Mesenchymal stem cell (in vitro differentiated cells and primary cell): ENCODE measurements at regions not wholly inside any gene's neighbourhood (a gene's known extent, or its start where the extent isn't known, plus 50 kb on each side); places are given as distances from the start of the nearest gene placed in this dataset.
A peak's percentile ranks its signal among the peaks of the same experiment; 100 is the strongest.

ENCODE experiments used
- DNase-seq: peaks from one replicate; pipeline ENCODE4 v3.0.0-alpha.2; 2013
- H2AFZ ChIP-seq: one replicate; pipeline ENCODE4 v1.6.1; 2013; ENCODE audit warnings: low read depth, mild to moderate bottlenecking, control low read depth, inconsistent platforms, low read length, moderate library complexity
- H2AK5ac ChIP-seq: 2 replicates; pipeline ENCODE4 v1.6.1; 2013; ENCODE audit warnings: low read length, moderate library complexity, mild to moderate bottlenecking, inconsistent platforms; ENCODE audit not compliant: severe bottlenecking
- H2BK120ac ChIP-seq: one replicate; pipeline ENCODE4 v1.6.1; 2013; ENCODE audit warnings: low read depth, mild to moderate bottlenecking, inconsistent platforms, low read length, moderate library complexity
- H2BK12ac ChIP-seq, 2 experiments: one replicate each; pipeline ENCODE4 v1.6.1; 2013; ENCODE audit warnings: inconsistent platforms in 2 of 2, low read length in 2 of 2, mild to moderate bottlenecking in 2 of 2, moderate library complexity in 2 of 2, control low read depth in 1 of 2
- H2BK15ac ChIP-seq: one replicate; pipeline ENCODE4 v1.6.1; 2013; ENCODE audit warnings: mild to moderate bottlenecking, low read depth, inconsistent platforms; ENCODE audit not compliant: poor library complexity, severe bottlenecking
- H2BK5ac ChIP-seq: 2 replicates; pipeline ENCODE4 v1.6.1; 2013; ENCODE audit warnings: low read depth, mild to moderate bottlenecking, low read length, control low read depth, inconsistent platforms; ENCODE audit not compliant: poor library complexity, severe bottlenecking
- H3K14ac ChIP-seq, 2 experiments: one replicate each; pipeline ENCODE4 v1.6.1; 2013; ENCODE audit warnings: inconsistent platforms in 2 of 2, low read length in 2 of 2, control low read depth in 1 of 2, mild to moderate bottlenecking in 1 of 2, moderate library complexity in 1 of 2
- H3K18ac ChIP-seq, 2 experiments: one replicate each; pipeline ENCODE4 v1.6.1; 2013; ENCODE audit warnings: inconsistent platforms in 2 of 2, low read length in 2 of 2, control low read depth in 1 of 2, low read depth in 1 of 2, mild to moderate bottlenecking in 1 of 2
- H3K23ac ChIP-seq, 2 experiments: one replicate each; pipeline ENCODE4 v1.6.1; 2013; ENCODE audit warnings: inconsistent platforms in 2 of 2, low read length in 2 of 2, mild to moderate bottlenecking in 2 of 2, moderate library complexity in 2 of 2, control low read depth in 1 of 2
- H3K27ac ChIP-seq: 2 replicates; pipeline ENCODE4 v1.5.1; 2013; ENCODE audit warnings: mild to moderate bottlenecking, moderate library complexity, low read length, control low read depth, inconsistent platforms; ENCODE audit not compliant: poor library complexity, severe bottlenecking
- H3K27me3 ChIP-seq, 2 experiments: 2 replicates each; pipeline versions ENCODE4 v1.6.1 to v1.7.0; 2013; ENCODE audit warnings: low read length in 2 of 2, mild to moderate bottlenecking in 2 of 2, moderate library complexity in 2 of 2, control low read depth in 1 of 2, inconsistent platforms in 1 of 2; ENCODE audit not compliant: control insufficient read depth in 1 of 2, insufficient read depth in 1 of 2
- H3K36me3 ChIP-seq, 2 experiments: 2 replicates each; pipeline versions ENCODE4 v1.6.1 to v1.7.0; 2013; ENCODE audit warnings: low read length in 2 of 2, control low read depth in 1 of 2, inconsistent platforms in 1 of 2, low read depth in 1 of 2, mild to moderate bottlenecking in 1 of 2; ENCODE audit not compliant: insufficient read depth in 2 of 2, control insufficient read depth in 1 of 2
- H3K4ac ChIP-seq, 2 experiments: one replicate each; pipeline ENCODE4 v1.6.1; 2013; ENCODE audit warnings: inconsistent platforms in 2 of 2, low read length in 2 of 2, mild to moderate bottlenecking in 2 of 2, moderate library complexity in 2 of 2, control low read depth in 1 of 2, low read depth in 1 of 2
- H3K4me1 ChIP-seq: 2 replicates; pipeline ENCODE4 v1.6.1; 2013; ENCODE audit warnings: low read depth, low read length, control low read depth; ENCODE audit not compliant: control insufficient read depth, insufficient read depth
- H3K4me2 ChIP-seq: 2 replicates; pipeline ENCODE4 v1.6.1; 2013; ENCODE audit warnings: low read length, mild to moderate bottlenecking, inconsistent platforms; ENCODE audit not compliant: poor library complexity, severe bottlenecking
- H3K4me3 ChIP-seq, 2 experiments: 2 replicates each; pipeline versions ENCODE4 v1.5.1 to v1.7.0; 2013; ENCODE audit warnings: low read length in 2 of 2, mild to moderate bottlenecking in 2 of 2, control low read depth in 1 of 2, low read depth in 1 of 2; ENCODE audit not compliant: insufficient read depth in 1 of 2
- H3K79me1 ChIP-seq: replicated peaks from 2 replicates; pipeline ENCODE4 v1.6.1; 2013; ENCODE audit warnings: mild to moderate bottlenecking, control low read depth, low read length, inconsistent platforms; ENCODE audit not compliant: poor library complexity, severe bottlenecking
- H3K9ac ChIP-seq: 2 replicates; pipeline ENCODE4 v1.7.0; 2013; ENCODE audit warnings: mild to moderate bottlenecking, low read length, moderate library complexity
- H3K9me3 ChIP-seq: 2 replicates; pipeline ENCODE4 v1.7.0; 2013; ENCODE audit warnings: mild to moderate bottlenecking, low read length; ENCODE audit not compliant: control insufficient read depth
- H4K8ac ChIP-seq: one replicate; pipeline ENCODE4 v1.6.1; 2013; ENCODE audit warnings: inconsistent platforms, mild to moderate bottlenecking, low read length, moderate library complexity
- H4K91ac ChIP-seq: one replicate; pipeline ENCODE4 v1.6.1; 2013; ENCODE audit warnings: mild to moderate bottlenecking, low read length, inconsistent platforms
- WGBS: methylation state at CpG from one replicate; pipeline ENCODE4 v1.1.7; 2013; ENCODE audit warnings: mixed read lengths; 5-methylcytosine and 5-hydroxymethylcytosine counted together

DNA sequence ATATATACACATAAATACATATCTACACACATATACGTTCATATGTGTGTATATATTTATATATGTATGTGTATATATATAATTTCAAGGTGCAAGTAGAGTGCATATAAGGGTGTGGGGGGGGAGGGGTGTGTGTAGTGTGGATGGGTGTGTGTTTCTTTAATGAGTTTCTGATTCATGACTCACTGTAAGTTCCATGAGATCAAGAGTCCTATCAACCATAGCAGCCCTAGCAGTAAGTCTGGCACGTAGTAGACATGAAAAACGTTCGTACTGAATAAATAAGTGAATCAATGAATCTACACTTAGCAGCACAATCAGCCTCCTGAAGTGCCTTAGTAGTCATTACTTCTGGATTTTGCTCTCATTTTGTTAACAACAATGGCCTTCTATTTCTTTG lies 61.9 kb upstream of the KRTAP11-1 start:
- Histone ChIP-seq H3K27me3 (no peaks in the 10 kb centered on the region), H3K27ac (no peak overlapping the region), H2AFZ (no peak overlapping the region), H2AK5ac (no peak overlapping the region), H2BK12ac (no peak overlapping the region), H4K91ac (no peak overlapping the region), H3K4me1 (no peaks in the 10 kb centered on the region), H4K8ac (no peak overlapping the region), H3K4ac (no peak overlapping the region), H3K9me3 (no peaks in the 10 kb centered on the region), H3K4me3 (no peak overlapping the region), H2BK120ac (no peak overlapping the region), H3K23ac (no peak overlapping the region), H3K18ac (no peak overlapping the region), H3K9ac (no peak overlapping the region), H3K79me1 (no peaks in the 10 kb centered on the region), H3K36me3 (no peaks in the 10 kb centered on the region), H3K14ac (no peak overlapping the region), H2BK15ac (no peak overlapping the region), H3K4me2 (no peak overlapping the region), H2BK5ac (no peak overlapping the region)
- no peak for DNase-seq
- 85% methylated on average over 3 of the region's 4 CpGs for WGBS

DNA sequence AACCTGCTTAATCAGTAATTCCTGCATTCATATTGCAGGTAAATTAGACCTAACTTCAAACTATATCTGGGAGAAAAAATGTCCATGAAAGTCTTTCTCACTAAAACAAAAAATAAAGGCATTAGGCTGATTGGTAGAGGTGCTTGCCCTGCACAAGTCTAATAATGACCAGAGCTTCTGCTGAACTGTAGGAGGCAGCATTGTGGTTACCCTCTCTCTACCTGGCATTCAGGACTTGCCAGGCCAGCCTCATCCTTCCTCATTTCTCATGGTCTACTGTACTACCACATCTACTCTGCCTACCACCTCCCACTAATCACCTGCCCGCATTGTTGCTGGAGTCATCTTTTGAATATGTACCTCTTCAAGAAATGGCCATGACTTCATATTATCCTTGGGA lies 60.8 kb upstream of the KRTAP11-1 start:
- no peak overlapping the region for H2BK5ac ChIP-seq
- no peak overlapping the region for H2BK12ac ChIP-seq
- H3K79me1 ChIP-seq, result no peaks in the 10 kb centered on the region
- no peak overlapping the region for H3K4ac ChIP-seq
- no peak overlapping the region for H4K91ac ChIP-seq
- H4K8ac ChIP-seq, result no peak overlapping the region
- whole genome bisulfite sequencing, result 96% methylated on average over 1 of the region's 1 CpG
- H3K27ac ChIP-seq, result no peak overlapping the region
- H3K4me2 ChIP-seq, result no peak overlapping the region
- no peak for DNase-seq
- H3K36me3 ChIP-seq, result no peaks in the 10 kb centered on the region
- no peak overlapping the region for H3K18ac ChIP-seq
- no peak overlapping the region for H2AK5ac ChIP-seq
- H3K4me1 ChIP-seq, result no peaks in the 10 kb centered on the region
- H3K4me3 ChIP-seq, result no peak overlapping the region
- H2BK15ac ChIP-seq, result no peak overlapping the region
- H3K27me3 ChIP-seq, result no peaks in the 10 kb centered on the region
- H3K9me3 ChIP-seq, result no peaks in the 10 kb centered on the region
- no peak overlapping the region for H2AFZ ChIP-seq
- no peak overlapping the region for H2BK120ac ChIP-seq
- no peak overlapping the region for H3K23ac ChIP-seq
- no peak overlapping the region for H3K14ac ChIP-seq
- H3K9ac ChIP-seq, result no peak overlapping the region

GRCh38 chr21:30936207-30936606 lies 54.8 kb upstream of the KRTAP11-1 start:
- H4K8ac ChIP-seq, result no peak overlapping the region
- H2AFZ ChIP-seq, result no peak overlapping the region
- H3K36me3 ChIP-seq, result no peaks in the 10 kb centered on the region
- no peak overlapping the region for H3K4me2 ChIP-seq
- H3K4me1 ChIP-seq, result no peaks in the 10 kb centered on the region
- no peak overlapping the region for H4K91ac ChIP-seq
- no peak overlapping the region for H3K4me3 ChIP-seq
- no peak overlapping the region for H2BK12ac ChIP-seq
- H2BK120ac ChIP-seq, result no peak overlapping the region
- H3K14ac ChIP-seq, result no peak overlapping the region
- H3K27me3 ChIP-seq, result no peaks in the 10 kb centered on the region
- 72% methylated on average over 6 of the region's 6 CpGs for WGBS
- no peaks in the 10 kb centered on the region for H3K79me1 ChIP-seq
- H3K9ac ChIP-seq, result no peak overlapping the region
- DNase-seq, result no peak
- no peak overlapping the region for H2BK5ac ChIP-seq
- no peaks in the 10 kb centered on the region for H3K9me3 ChIP-seq
- no peak overlapping the region for H3K23ac ChIP-seq
- no peak overlapping the region for H3K27ac ChIP-seq
- H3K18ac ChIP-seq, result no peak overlapping the region
- no peak overlapping the region for H2BK15ac ChIP-seq
- H2AK5ac ChIP-seq, result no peak overlapping the region
- H3K4ac ChIP-seq, result no peak overlapping the region

GRCh38 chr21:30935889-30936168 lies 54.4 kb upstream of the KRTAP11-1 start:
- H3K9ac ChIP-seq, result no peak overlapping the region
- no peak overlapping the region for H3K4me2 ChIP-seq
- no peak overlapping the region for H3K18ac ChIP-seq
- no peak overlapping the region for H4K91ac ChIP-seq
- H3K9me3 ChIP-seq, result no peaks in the 10 kb centered on the region
- H3K14ac ChIP-seq, result no peak overlapping the region
- no peaks in the 10 kb centered on the region for H3K79me1 ChIP-seq
- H3K4ac ChIP-seq, result no peak overlapping the region
- H3K36me3 ChIP-seq, result no peaks in the 10 kb centered on the region
- no peaks in the 10 kb centered on the region for H3K27me3 ChIP-seq
- DNase-seq, result no peak
- H2BK120ac ChIP-seq, result no peak overlapping the region
- H2BK12ac ChIP-seq, result no peak overlapping the region
- H3K27ac ChIP-seq, result no peak overlapping the region
- H2BK15ac ChIP-seq, result no peak overlapping the region
- H4K8ac ChIP-seq, result no peak overlapping the region
- H2BK5ac ChIP-seq, result no peak overlapping the region
- no peaks in the 10 kb centered on the region for H3K4me1 ChIP-seq
- H2AFZ ChIP-seq, result no peak overlapping the region
- WGBS, result 84% methylated on average over 4 of the region's 4 CpGs
- H3K4me3 ChIP-seq, result peak overlapping the region in 1 of 2 experiments; percentile 23
- no peak overlapping the region for H3K23ac ChIP-seq
- no peak overlapping the region for H2AK5ac ChIP-seq
